ENCODE measurements at regions not wholly inside any gene's neighbourhood (a gene's known extent, or its start where the extent isn't known, plus 50 kb on each side); places are given as distances from the start of the nearest gene placed in this dataset.
"Not testable (repeated sequence)": the region's sequence is repeated elsewhere in the genome, so short reads cannot be mapped to it uniquely, and the experiment has no call there.

- DNase-seq (ENCODE audit: low read depth, low spot score), result no peak
- H3K9ac ChIP-seq (ENCODE audit: insufficient read length), result no peak overlapping the region
- no peaks in the 10 kb centered on the region for H3K9me3 ChIP-seq (ENCODE audit: low read depth, low read length)
- no peak overlapping the region for H3K27ac ChIP-seq
- H3K36me3 ChIP-seq (ENCODE audit: insufficient read depth, low read length), result no peaks in the 10 kb centered on the region
- TF ChIP-seq POLR2AphosphoS5 (IDR thresholded peaks at IDR 0.05; ENCODE audit: borderline replicate concordance, low read depth, low read length) (no peak), EZH2 (IDR thresholded peaks at IDR 0.05) (no peak), FOXP2 (optimal IDR thresholded peaks at IDR 0.05; ENCODE audit: control extremely low read depth, extremely low read length, insufficient read depth) (no peak)
- no peak overlapping the region for H3K4me3 ChIP-seq
Observed at GRCh38 chr18:55688030-55688429, 100.0 kb upstream of the TCF4 start.

GRCh38 chr18:55687106-55687505 lies 99.1 kb upstream of the TCF4 start:
- H3K9me3 ChIP-seq (ENCODE audit: low read depth, low read length), result no peaks in the 10 kb centered on the region
- no peaks in the 10 kb centered on the region for H3K36me3 ChIP-seq (ENCODE audit: insufficient read depth, low read length)
- DNase-seq (ENCODE audit: low read depth, low spot score), result no peak
- TF ChIP-seq FOXP2 (optimal IDR thresholded peaks at IDR 0.05; ENCODE audit: control extremely low read depth, extremely low read length, insufficient read depth), result no peak
- no peak for TF ChIP-seq POLR2AphosphoS5 (IDR thresholded peaks at IDR 0.05; ENCODE audit: borderline replicate concordance, low read depth, low read length)
- no peak for TF ChIP-seq EZH2 (IDR thresholded peaks at IDR 0.05)
- H3K27ac ChIP-seq, result no peak overlapping the region
- no peak overlapping the region for H3K4me3 ChIP-seq
- no peak overlapping the region for H3K9ac ChIP-seq (ENCODE audit: insufficient read length)

GRCh38 chr18:55685638-55686037 lies 97.6 kb upstream of the TCF4 start:
- no peak for DNase-seq (ENCODE audit: low read depth, low spot score)
- H3K36me3 ChIP-seq (ENCODE audit: insufficient read depth, low read length), result no peaks in the 10 kb centered on the region
- TF ChIP-seq EZH2 (IDR thresholded peaks at IDR 0.05), result no peak
- no peak for TF ChIP-seq POLR2AphosphoS5 (IDR thresholded peaks at IDR 0.05; ENCODE audit: borderline replicate concordance, low read depth, low read length)
- TF ChIP-seq FOXP2 (optimal IDR thresholded peaks at IDR 0.05; ENCODE audit: control extremely low read depth, extremely low read length, insufficient read depth), result no peak

GRCh38 chr18:55672574-55673361 lies 84.8 kb upstream of the TCF4 start:
- H3K36me3 ChIP-seq (ENCODE audit: insufficient read depth, low read length), result no peaks in the 10 kb centered on the region
- DNase-seq (ENCODE audit: low read depth, low spot score), result no peak
- TF ChIP-seq POLR2AphosphoS5 (IDR thresholded peaks at IDR 0.05; ENCODE audit: borderline replicate concordance, low read depth, low read length) (no peak), FOXP2 (optimal IDR thresholded peaks at IDR 0.05; ENCODE audit: control extremely low read depth, extremely low read length, insufficient read depth) (no peak), EZH2 (IDR thresholded peaks at IDR 0.05) (no peak)
- no peak overlapping the region for H3K9ac ChIP-seq (ENCODE audit: insufficient read length)
- no peak overlapping the region for H3K27ac ChIP-seq
- no peak overlapping the region for H3K4me3 ChIP-seq
- no peaks in the 10 kb centered on the region for H3K9me3 ChIP-seq (ENCODE audit: low read depth, low read length)

More at GRCh38 chr18:55685638-55686037, 97.6 kb upstream of the TCF4 start:
- Histone ChIP-seq H3K9ac (ENCODE audit: insufficient read length) (no peak overlapping the region), H3K27ac (no peak overlapping the region), H3K9me3 (ENCODE audit: low read depth, low read length) (no peaks in the 10 kb centered on the region), H3K4me3 (no peak overlapping the region)

- H3K9me3 ChIP-seq (ENCODE audit: low read depth, low read length), result no peaks in the 10 kb centered on the region
- no peaks in the 10 kb centered on the region for H3K36me3 ChIP-seq (ENCODE audit: insufficient read depth, low read length)
- no peak for DNase-seq (ENCODE audit: low read depth, low spot score)
- H3K4me3 ChIP-seq, result no peak overlapping the region
- H3K9ac ChIP-seq (ENCODE audit: insufficient read length), result no peak overlapping the region
- TF ChIP-seq POLR2AphosphoS5 (IDR thresholded peaks at IDR 0.05; ENCODE audit: borderline replicate concordance, low read depth, low read length) (no peak), EZH2 (IDR thresholded peaks at IDR 0.05) (no peak), FOXP2 (optimal IDR thresholded peaks at IDR 0.05; ENCODE audit: control extremely low read depth, extremely low read length, insufficient read depth) (no peak)
- no peak overlapping the region for H3K27ac ChIP-seq
Observed at GRCh38 chr18:55665506-55665905, 77.5 kb upstream of the TCF4 start.

GRCh38 chr18:55664758-55665400 lies 76.9 kb upstream of the TCF4 start:
- not testable (repeated sequence) for DNase-seq (ENCODE audit: low read depth, low spot score); H3K9ac ChIP-seq (ENCODE audit: insufficient read length); H3K36me3 ChIP-seq (ENCODE audit: insufficient read depth, low read length); H3K9me3 ChIP-seq (ENCODE audit: low read depth, low read length); H3K27ac ChIP-seq; H3K4me3 ChIP-seq

- Histone ChIP-seq H3K9ac (ENCODE audit: insufficient read length) (no peak overlapping the region), H3K36me3 (ENCODE audit: insufficient read depth, low read length) (no peaks in the 10 kb centered on the region), H3K4me3 (no peak overlapping the region), H3K27ac (no peak overlapping the region), H3K9me3 (ENCODE audit: low read depth, low read length) (no peaks in the 10 kb centered on the region)
- TF ChIP-seq POLR2AphosphoS5 (IDR thresholded peaks at IDR 0.05; ENCODE audit: borderline replicate concordance, low read depth, low read length) (no peak), FOXP2 (optimal IDR thresholded peaks at IDR 0.05; ENCODE audit: control extremely low read depth, extremely low read length, insufficient read depth) (no peak), EZH2 (IDR thresholded peaks at IDR 0.05) (no peak)
- DNase-seq (ENCODE audit: low read depth, low spot score), result no peak
Observed at GRCh38 chr18:55663891-55664290, 75.9 kb upstream of the TCF4 start.

GRCh38 chr18:55658598-55658997 lies 70.6 kb upstream of the TCF4 start:
- Histone ChIP-seq H3K27ac (no peak overlapping the region), H3K9ac (ENCODE audit: insufficient read length) (no peak overlapping the region), H3K9me3 (ENCODE audit: low read depth, low read length) (no peaks in the 10 kb centered on the region), H3K36me3 (ENCODE audit: insufficient read depth, low read length) (no peaks in the 10 kb centered on the region), H3K4me3 (no peak overlapping the region)
- TF ChIP-seq FOXP2 (optimal IDR thresholded peaks at IDR 0.05; ENCODE audit: control extremely low read depth, extremely low read length, insufficient read depth), result no peak
- DNase-seq (ENCODE audit: low read depth, low spot score), result no peak

Data from SK-N-MC (cell line).